GM13976 (cell line): ENCODE measurements at regions not wholly inside any gene's neighbourhood (a gene's known extent, or its start where the extent isn't known, plus 50 kb on each side); places are given as distances from the start of the nearest gene placed in this dataset.

Experiments used
- DNase-seq: peaks from one replicate; pipeline ENCODE4 v3.0.0; 2012; ENCODE audit warnings: low spot score
- CTCF ChIP-seq: IDR thresholded peaks from 2 replicates; pipeline ENCODE4 v1.5.1; 2012; ENCODE audit warnings: borderline replicate concordance, mild to moderate bottlenecking; ENCODE audit not compliant: insufficient read depth; ENCODE audit errors: extremely low read depth, missing control alignments, control extremely low read depth
- in situ Hi-C: fragments of 300-500 bp; cut with MboI; formaldehyde crosslinking; loops from one replicate; pipeline ENCODE4 v1.12.0; 2022; ENCODE audit warnings: low sequenced_read_pairs, mixed read lengths, inconsistent platforms; ENCODE audit not compliant: unreplicated experiment

GRCh38 chr4:66574145-66574978 lies 904.1 kb upstream of the EPHA5 start:
- no peak for TF ChIP-seq CTCF
- no peak for DNase-seq
- in situ Hi-C loops: no loop called here

- in situ Hi-C loops: no loop called here
- no peak for TF ChIP-seq CTCF
Measured at GRCh38 chr4:66572949-66573348, 902.7 kb upstream of the EPHA5 start.

GRCh38 chr4:66571145-66571695 lies 900.9 kb upstream of the EPHA5 start:
- no peak for TF ChIP-seq CTCF
- DNase-seq: no peak
- in situ Hi-C loops: no loop called here

More at GRCh38 chr4:66572949-66573348, 902.7 kb upstream of the EPHA5 start:
- no peak for DNase-seq

GRCh38 chr4:66569228-66569627 lies 898.9 kb upstream of the EPHA5 start:
- in situ Hi-C loops: no loop called here
- DNase-seq: no peak

GRCh38 chr4:66568431-66568830 lies 898.1 kb upstream of the EPHA5 start:
- no peak for DNase-seq
- in situ Hi-C loops: no loop called here
- no peak for TF ChIP-seq CTCF

More at GRCh38 chr4:66569228-66569627, 898.9 kb upstream of the EPHA5 start:
- TF ChIP-seq CTCF: no peak

GRCh38 chr4:66568001-66568400 lies 897.7 kb upstream of the EPHA5 start:
- no peak for TF ChIP-seq CTCF
- no peak for DNase-seq
- in situ Hi-C loops: no loop called here
